ENCODE measurements at regions not wholly inside any gene's neighbourhood (a gene's known extent, or its start where the extent isn't known, plus 50 kb on each side); places are given as distances from the start of the nearest gene placed in this dataset.
"Not testable (repeated sequence)": the region's sequence is repeated elsewhere in the genome, so short reads cannot be mapped to it uniquely, and the experiment has no call there.

DNA sequence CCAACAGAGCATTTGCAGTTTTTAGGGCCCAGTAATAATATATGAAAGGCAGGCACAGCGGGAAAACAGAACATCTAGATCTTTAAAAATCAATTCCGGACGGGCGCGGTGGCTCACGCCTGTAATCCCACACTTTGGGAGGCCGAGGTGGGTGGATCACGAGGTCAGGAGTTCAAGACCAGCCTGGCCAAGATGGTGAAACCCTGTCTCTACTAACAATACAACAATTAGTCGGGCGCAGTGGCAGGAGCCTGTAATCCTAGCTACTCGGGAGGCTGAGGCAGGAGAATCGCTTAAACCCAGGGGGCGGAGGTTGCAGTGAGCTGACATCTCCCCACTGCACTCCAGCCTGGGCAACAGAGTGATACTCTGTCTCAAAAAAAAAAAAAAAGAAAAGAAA, 88.5 kb upstream of the MSH6 start:
- not testable (repeated sequence) for TF ChIP-seq POLR2A (IDR thresholded peaks at IDR 0.05)
- TF ChIP-seq, protein P1, sequence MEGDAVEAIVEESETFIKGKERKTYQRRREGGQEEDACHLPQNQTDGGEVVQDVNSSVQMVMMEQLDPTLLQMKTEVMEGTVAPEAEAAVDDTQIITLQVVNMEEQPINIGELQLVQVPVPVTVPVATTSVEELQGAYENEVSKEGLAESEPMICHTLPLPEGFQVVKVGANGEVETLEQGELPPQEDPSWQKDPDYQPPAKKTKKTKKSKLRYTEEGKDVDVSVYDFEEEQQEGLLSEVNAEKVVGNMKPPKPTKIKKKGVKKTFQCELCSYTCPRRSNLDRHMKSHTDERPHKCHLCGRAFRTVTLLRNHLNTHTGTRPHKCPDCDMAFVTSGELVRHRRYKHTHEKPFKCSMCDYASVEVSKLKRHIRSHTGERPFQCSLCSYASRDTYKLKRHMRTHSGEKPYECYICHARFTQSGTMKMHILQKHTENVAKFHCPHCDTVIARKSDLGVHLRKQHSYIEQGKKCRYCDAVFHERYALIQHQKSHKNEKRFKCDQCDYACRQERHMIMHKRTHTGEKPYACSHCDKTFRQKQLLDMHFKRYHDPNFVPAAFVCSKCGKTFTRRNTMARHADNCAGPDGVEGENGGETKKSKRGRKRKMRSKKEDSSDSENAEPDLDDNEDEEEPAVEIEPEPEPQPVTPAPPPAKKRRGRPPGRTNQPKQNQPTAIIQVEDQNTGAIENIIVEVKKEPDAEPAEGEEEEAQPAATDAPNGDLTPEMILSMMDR (IDR thresholded peaks at IDR 0.05): not testable (repeated sequence)
